AG09319 (cell line): ENCODE measurements at regions not wholly inside any gene's neighbourhood (a gene's known extent, or its start where the extent isn't known, plus 50 kb on each side); places are given as distances from the start of the nearest gene placed in this dataset.

ENCODE experiments used
- DNase-seq: peaks from one replicate; pipeline ENCODE4 v3.0.0-alpha.2; 2010; ENCODE audit warnings: low read depth; ENCODE audit errors: extremely low read depth
- TF ChIP-seq, protein P1 (sequence below): IDR thresholded peaks from 2 replicates; pipeline ENCODE4 v1.5.1; 2011; ENCODE audit warnings: low read depth, mild to moderate bottlenecking, inconsistent platforms, low read length, moderate library complexity

DNA sequence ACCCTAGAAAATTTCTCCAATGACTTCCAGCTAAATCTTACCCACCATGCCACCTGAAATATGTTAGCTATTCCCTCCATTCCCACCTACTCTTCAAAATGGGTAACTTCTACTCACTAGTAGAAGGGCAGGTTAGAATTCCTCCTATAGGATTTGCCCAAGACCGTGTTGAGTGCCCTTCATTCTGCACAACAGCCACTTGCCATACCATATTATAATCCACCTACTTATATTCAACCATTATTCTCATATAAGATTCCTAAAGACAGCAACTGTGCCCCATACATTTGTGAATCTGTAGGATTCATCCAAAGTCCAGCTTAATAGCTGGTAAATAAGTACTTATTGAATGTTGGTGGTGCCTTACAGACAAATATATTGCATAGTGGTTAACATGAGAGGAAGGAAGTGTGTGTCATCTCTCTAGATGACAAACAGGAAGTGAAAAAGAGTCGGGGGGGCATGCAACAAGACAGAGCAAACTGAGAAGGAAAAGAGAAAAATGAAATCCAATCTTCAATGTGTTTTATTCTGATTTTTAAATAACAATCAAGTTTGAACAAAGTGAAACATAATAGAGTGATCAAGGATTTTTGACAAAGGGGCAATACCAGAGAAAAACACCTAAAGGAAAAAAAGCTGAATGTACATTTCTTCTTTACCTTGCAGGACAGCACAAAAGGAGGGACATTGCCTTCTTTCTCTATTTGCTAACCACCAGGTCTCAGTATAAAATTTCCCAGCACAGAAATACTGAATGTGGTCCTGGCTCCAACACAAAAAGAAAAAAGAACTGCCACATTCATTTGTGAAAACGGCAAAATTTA, 389.3 kb upstream of the USP15 start:
- TF ChIP-seq, protein P1, sequence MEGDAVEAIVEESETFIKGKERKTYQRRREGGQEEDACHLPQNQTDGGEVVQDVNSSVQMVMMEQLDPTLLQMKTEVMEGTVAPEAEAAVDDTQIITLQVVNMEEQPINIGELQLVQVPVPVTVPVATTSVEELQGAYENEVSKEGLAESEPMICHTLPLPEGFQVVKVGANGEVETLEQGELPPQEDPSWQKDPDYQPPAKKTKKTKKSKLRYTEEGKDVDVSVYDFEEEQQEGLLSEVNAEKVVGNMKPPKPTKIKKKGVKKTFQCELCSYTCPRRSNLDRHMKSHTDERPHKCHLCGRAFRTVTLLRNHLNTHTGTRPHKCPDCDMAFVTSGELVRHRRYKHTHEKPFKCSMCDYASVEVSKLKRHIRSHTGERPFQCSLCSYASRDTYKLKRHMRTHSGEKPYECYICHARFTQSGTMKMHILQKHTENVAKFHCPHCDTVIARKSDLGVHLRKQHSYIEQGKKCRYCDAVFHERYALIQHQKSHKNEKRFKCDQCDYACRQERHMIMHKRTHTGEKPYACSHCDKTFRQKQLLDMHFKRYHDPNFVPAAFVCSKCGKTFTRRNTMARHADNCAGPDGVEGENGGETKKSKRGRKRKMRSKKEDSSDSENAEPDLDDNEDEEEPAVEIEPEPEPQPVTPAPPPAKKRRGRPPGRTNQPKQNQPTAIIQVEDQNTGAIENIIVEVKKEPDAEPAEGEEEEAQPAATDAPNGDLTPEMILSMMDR = no peak
- DNase-seq = no peak

DNA sequence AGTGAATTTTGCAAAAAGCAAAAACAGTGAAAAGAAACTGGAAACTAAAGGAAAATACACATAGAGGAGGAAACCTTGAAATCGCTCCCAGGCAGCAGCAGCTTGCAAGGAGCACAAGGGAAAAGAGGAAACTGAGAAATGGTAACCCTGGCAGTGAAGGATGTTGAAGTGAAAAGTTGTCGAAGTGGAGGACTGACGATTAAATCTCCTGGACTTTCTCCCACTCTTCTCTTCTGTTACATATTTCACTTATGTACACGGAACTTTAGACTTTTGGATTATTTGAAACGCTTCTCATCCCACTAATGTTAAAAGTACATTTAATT, 388.8 kb upstream of the USP15 start:
- TF ChIP-seq, protein P1 = no peak
- DNase-seq = no peak

DNA sequence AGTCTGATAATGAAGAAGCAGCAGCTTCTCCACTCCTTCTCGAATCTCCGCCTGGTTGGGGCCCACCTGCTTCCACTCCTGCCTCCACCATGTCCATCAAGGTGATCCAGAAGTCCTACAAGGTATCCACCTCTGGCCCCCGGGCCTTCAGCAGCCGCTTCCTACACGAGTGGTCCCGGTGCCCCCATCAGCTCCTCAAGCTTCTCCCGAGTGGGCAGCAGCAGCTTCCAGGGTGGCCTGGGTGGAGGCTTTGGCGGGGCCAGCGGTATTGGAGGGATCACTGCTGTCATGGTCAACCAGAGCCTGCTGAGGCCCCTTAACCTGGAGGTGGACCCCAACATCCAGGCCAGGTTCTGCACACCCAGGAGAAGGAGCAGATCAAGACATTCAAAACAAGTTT, 381.0 kb upstream of the USP15 start:
- TF ChIP-seq, protein P1 = no peak
- DNase-seq = no peak

DNA sequence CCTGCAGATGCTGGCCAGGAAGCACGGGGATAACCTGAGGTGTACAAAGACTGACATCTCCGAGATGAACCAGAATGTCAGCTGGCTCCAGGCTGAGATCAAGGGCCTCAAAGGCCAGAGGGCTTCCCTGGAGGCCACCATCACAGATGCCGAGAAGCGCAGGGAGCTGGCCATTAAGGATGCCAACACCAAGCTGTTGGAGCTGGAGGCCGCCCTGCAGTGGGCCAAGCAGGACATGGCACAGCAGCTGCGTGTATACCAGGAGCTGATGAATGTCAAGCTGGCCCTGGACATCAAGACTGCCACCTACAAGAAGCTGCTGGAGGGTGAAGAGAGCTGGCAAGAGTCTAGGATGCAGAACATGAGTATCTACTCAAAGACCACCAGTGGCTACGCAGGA, 380.0 kb upstream of the USP15 start:
- TF ChIP-seq, protein P1 = no peak
- no peak for DNase-seq

DNA sequence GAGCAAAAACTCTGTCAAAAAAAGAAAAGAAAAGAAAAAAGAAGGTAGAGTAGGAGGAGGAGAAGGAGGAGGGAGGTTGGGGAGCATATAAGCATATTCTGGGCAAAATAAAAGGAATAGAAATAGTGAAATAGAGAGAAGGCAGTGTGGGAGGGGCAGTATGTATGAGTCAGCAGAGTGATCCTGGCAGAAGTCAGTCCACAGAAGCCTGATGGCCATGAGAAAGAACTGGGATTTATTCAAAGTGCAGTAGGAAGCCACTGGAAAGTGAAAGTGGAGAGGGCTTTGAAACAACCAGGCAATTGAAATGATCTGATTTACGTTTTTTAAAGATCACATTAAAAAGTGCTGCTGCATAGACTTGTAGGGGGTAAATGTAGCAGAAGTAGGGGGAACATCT, 368.6 kb upstream of the USP15 start:
- no peak for DNase-seq
- TF ChIP-seq, protein P1 = no peak

DNA sequence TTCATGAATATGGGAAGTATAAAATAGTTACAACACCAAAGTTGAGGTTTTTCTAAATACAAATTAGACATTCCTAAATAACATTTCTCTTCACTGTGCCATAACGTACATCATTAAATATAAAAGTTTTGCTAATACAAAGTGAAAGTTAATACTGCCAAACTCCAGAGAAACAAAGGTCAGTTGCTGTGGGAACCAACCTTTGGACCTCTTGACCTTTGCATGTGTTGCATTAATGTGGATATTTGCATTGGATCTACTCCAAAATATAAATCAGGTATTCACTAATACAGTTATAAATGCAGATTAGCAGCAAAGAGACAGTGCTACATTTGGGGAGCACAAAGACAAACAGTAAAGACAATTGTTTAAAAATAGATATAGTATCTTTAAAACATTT, 366.0 kb upstream of the USP15 start:
- TF ChIP-seq, protein P1 = no peak
- no peak for DNase-seq

DNA sequence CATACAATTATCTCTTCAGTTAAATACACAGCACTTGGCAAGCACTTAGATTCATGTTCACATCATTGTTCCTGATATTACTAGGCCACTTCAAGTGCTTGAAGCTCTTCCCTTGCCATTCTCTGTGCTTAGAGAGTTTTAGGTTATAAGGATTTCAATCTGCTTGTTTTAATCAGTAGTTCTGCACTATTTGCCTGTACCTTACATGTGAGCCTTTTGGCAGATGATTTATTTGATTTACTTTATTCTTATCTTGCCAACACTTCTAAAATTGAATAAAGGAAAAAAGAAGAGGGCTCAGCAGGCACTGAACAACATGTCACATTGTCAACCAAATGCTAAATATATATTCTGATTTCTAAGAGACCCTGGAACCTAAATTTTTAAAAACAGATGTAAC, 363.8 kb upstream of the USP15 start:
- TF ChIP-seq, protein P1 = no peak
- no peak for DNase-seq
